ENCODE measurements at regions not wholly inside any gene's neighbourhood (a gene's known extent, or its start where the extent isn't known, plus 50 kb on each side); places are given as distances from the start of the nearest gene placed in this dataset.

- TF ChIP-seq ZNF518B (CRISPR knock-in tag; IDR thresholded peaks at IDR 0.05), result no peak
- no peak for TF ChIP-seq LEF1 (IDR thresholded peaks at IDR 0.05)
- TF ChIP-seq NR0B1 (IDR thresholded peaks at IDR 0.05; ENCODE audit: partially characterized antibody), result no peak
- TF ChIP-seq KAT7 (CRISPR knock-in tag; IDR thresholded peaks at IDR 0.05; ENCODE audit: borderline replicate concordance), result no peak
- TF ChIP-seq ZKSCAN3 (CRISPR knock-in tag; IDR thresholded peaks at IDR 0.05), result no peak
- TF ChIP-seq ZNF232 (CRISPR knock-in tag; IDR thresholded peaks at IDR 0.05), result no peak
- TF ChIP-seq BACH1 (tag; IDR thresholded peaks at IDR 0.05), result peak; percentile 43; the same call in 1 of the 2 replicates
- TF ChIP-seq ZNF282 (CRISPR knock-in tag; IDR thresholded peaks at IDR 0.05), result no peak
- TF ChIP-seq ZNF561 (CRISPR knock-in tag; conservative IDR thresholded peaks at IDR 0.05), result no peak
- no peak for TF ChIP-seq ZKSCAN8 (CRISPR knock-in tag; IDR thresholded peaks at IDR 0.05)
- TF ChIP-seq NCOA4 (IDR thresholded peaks at IDR 0.05; ENCODE audit: partially characterized antibody), result no peak
- no peak for TF ChIP-seq ZC3H11A (IDR thresholded peaks at IDR 0.05; ENCODE audit: low read depth, low read length)
- TF ChIP-seq PHF20 (IDR thresholded peaks at IDR 0.05; ENCODE audit: partially characterized antibody), result no peak
- TF ChIP-seq ZNF507 (tag; conservative IDR thresholded peaks at IDR 0.05), result 0 out of 2 replicates have a peak, but pooled peaks have one; percentile 10
- no peak for TF ChIP-seq DLX4 (CRISPR knock-in tag; IDR thresholded peaks at IDR 0.05)
- no peak for TF ChIP-seq COPS2 (conservative IDR thresholded peaks at IDR 0.05)
- peak in 1 of 2 experiments; percentile 49; a peak in 1 of 4 replicates for TF ChIP-seq ZNF639 (CRISPR knock-in tag; conservative IDR thresholded peaks at IDR 0.05 in 1 of 2, IDR thresholded peaks at IDR 0.05 in 1 of 2)
- no peak for TF ChIP-seq FOXM1 (IDR thresholded peaks at IDR 0.05; ENCODE audit: low read depth)
- no peak for TF ChIP-seq FOXM1 (CRISPR knock-in tag; IDR thresholded peaks at IDR 0.05; ENCODE audit: low read depth)
- TF ChIP-seq CREBBP (IDR thresholded peaks at IDR 0.05; ENCODE audit: low read depth, low read length), result no peak
- TF ChIP-seq NR2C1 (IDR thresholded peaks at IDR 0.05), result peak; percentile 64
- peak; percentile 94 for TF ChIP-seq NR2C1 (tag; IDR thresholded peaks at IDR 0.05)
- no peak for TF ChIP-seq FOXA3 (CRISPR knock-in tag; conservative IDR thresholded peaks at IDR 0.05 in 1 of 2, IDR thresholded peaks at IDR 0.05 in 1 of 2)
- no peak for TF ChIP-seq ZBED1 (IDR thresholded peaks at IDR 0.05)
Observed at GRCh38 chr12:115137812-115138521, 454.0 kb upstream of the TBX3 start (continued).

Measured in K562 (cell line).